GM18499 (cell line): ENCODE measurements at regions not wholly inside any gene's neighbourhood (a gene's known extent, or its start where the extent isn't known, plus 50 kb on each side); places are given as distances from the start of the nearest gene placed in this dataset.

Source experiments
- ATAC-seq: cut with Tn5 transposase; IDR thresholded peaks from one replicate; pipeline ENCODE4 v1.9.1; 2021; ENCODE audit warnings: moderate number of reproducible peaks; ENCODE audit not compliant: insufficient read depth, unreplicated experiment

DNA sequence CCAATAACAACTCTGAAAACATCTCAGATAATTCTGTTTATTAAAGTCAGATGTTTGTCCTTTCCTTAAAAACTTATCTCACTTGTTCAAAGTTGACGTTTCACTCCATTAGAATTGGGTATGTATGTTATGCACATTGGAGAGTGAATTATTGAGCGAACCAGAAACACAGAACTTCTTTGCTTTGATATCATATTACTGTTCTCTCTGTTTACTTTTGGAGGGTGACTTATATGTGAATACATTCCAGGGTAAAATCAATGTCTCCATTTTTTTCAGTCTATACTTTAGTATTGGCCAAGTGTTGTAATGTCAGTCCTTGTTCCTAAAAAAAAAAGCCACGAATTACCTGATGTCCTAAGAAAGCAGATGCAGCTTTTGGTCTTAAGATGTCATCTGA is 307.4 kb downstream of the CSNK1G3 start:
- no peak for ATAC-seq

DNA sequence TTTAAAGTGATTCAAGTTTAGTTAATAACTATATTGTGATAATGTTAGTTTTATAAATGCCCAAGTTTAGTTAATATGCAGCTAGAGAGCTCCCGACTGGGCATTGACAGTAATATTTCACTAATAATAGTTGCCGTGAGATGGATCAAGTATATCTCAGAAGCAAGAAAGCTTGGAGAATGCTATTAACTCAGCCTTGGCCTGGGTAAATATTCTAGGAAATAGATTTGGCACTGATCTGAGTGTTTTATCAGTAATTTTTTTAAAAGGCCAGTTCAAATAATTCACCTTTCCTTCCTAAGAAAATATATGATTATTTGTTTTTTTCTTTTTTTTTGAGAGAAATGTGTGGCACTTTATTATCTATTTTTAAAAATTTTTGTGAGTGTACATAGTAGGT is 305.3 kb downstream of the CSNK1G3 start:
- no peak for ATAC-seq

DNA sequence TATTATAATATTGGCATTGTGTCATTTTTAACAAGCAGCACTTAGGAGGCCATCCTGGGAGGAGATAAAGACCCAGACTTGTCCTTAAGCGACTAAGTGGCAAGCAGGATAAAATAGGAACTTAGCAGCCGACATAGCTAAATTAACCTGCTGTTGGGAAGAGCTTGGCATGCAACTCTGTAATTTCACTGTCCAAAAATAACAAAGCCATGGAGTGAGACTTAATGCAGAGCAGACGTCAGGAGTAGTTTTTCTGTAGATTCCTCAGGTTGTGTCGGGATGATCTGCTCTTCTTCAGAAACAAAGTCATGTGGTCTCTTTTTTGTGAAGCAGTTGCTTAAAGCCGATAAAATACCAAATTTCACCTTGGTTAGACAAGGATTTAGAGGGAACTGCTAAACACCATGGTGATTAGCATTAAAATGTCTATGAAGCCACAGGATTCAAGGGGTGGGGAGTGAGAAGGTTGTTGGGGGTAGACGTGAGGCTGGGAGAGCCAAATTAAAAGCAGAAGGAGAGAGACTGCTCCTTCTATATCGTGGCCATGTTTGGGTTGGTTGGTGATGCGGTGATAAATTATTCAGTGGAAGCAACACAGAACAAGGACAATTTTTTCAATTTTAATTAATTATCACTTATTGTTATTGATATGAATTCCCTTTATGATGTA is 303.0 kb downstream of the CSNK1G3 start:
- ATAC-seq, result no peak

DNA sequence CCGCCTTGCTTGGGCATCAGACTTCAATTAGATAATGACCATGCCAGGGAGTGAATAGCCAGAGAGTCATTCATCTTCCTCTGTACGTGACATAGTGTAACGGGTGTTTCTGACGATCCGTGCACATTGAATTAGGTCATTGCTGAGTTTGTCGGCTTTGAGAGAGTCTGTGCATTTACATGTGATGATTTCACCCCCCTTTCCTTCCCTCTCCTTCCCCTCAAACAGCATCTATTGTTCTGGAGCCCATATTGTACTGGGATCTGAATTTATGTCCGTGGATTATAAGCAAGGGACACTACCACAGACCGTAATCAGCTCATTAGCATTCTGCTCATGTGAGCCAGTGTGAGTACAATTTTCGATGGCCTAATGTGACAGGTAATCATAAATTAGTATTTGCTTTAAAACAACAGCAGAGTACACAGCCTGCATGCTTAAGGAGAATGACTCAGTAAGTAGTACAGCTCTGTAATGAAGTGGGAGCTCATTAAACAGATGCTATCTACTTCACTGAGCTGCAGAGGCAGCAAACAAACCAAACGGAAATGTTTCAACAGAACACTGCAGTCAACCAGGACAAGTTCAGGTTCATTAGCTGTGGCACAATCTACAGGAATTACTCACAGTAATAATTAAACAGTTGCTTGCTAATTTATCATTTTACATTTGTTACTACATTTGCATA is 302.1 kb downstream of the CSNK1G3 start:
- ATAC-seq, result no peak

DNA sequence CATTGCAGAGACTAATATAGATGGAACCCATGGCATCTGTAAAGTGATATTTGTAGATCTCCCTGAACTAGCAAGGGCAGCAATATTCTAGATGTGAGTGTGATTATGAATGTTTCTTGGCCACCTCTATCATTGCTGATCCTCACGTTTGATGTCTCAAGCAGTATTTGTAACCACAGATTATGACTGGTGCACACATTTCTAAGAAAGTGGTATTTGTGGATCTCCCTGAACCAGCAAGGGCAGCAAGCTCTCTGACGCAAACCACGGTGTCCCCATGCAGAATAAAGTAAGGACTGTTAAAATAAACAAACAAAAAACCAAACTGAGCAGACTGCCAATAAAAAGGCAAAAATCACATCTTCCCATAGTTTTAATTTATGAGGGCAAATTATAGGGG is 301.3 kb downstream of the CSNK1G3 start:
- no peak for ATAC-seq

DNA sequence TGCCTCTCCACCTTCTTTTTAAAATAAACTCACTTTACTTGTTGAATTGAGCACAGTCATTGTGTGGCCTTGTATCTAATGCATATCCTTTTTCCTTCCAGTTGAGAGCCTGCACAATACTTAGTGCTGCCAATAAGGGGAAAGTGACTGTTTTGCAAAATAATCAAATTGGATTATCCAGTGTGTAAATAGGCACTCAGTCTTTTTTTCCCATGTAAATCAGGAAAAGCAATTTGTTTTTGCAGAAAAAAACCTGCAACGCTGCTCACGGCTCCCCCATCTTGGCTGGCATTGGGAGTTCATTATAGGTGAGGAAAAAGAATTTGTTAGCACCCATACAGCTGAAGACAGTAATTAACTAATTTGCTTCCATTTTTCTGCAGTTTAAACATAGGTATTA is 299.9 kb downstream of the CSNK1G3 start:
- ATAC-seq, result no peak

DNA sequence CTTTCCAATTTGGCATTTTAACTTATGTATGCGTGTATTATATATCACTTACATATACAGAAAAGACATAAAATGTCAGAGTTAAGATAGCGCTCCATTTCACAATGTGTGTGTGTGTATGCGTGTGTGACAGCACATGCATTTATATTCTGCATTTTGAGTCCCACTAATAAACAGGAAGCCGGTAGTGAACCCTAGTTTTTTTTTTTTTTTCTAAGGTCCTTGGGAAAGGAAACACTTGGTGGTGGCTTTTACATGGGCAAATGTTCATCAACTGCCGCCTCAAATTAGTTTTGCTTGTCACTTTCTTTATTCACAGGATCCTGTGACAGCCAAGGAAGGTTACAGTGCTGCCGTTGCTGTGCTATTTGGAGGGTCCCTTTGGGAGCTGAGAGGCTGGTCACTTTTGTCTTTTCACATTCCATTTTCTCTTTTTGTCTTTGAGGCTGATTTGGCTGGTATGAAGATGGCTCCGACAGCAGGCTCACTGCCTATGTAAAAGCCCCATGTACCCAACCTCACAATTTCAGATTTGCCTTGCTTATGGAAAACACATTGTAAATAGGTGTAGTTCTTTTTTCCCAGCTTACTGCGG is 298.9 kb downstream of the CSNK1G3 start:
- no peak for ATAC-seq

DNA sequence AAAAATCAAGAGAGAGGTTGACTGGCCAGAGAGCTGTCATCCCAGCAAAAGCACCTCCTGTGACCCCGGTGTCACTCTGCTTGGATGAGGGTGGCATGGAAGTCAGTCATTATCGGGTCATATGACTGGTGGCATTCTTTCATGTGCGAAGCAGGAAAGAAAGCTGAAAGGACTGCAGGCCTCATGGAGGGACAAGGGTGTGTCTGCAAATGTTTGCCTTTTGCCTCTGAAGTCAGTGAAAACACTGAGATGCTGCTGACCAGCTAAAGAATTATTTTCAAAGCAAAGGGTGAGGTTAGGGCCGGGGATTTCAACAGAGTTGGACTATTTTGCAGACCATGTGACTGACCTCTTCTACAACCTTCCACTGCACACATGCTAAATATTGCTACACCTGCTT is 298.3 kb downstream of the CSNK1G3 start:
- ATAC-seq, result no peak

DNA sequence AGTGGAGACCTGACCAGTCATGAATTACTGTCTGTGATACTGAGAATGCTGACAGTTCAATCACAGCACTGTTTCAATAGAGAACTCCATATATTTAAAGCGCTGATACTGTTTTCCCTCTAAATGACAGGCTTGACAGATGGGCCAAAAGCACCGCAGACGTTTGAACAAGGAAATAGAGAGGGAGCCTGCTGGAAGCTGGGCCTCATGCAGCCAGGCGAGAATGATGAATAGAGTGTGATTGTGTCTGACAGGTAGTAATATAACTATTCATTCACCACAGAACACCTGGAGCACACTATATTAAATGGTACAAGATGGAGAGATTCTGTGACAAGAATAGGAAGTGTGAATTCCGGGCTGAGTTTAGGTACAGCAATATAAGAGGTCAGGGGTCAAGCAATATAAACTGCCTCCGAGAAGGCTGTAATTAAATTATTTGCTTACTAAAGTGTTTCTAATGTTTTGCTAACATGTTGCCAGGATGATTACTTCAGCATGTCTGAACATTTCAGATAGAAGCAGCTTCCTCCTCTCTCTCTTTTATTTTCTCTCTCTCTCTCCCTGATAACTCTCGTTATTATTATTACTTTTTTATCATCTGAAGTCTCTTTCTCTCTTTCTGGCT is 297.7 kb downstream of the CSNK1G3 start:
- ATAC-seq, result no peak

DNA sequence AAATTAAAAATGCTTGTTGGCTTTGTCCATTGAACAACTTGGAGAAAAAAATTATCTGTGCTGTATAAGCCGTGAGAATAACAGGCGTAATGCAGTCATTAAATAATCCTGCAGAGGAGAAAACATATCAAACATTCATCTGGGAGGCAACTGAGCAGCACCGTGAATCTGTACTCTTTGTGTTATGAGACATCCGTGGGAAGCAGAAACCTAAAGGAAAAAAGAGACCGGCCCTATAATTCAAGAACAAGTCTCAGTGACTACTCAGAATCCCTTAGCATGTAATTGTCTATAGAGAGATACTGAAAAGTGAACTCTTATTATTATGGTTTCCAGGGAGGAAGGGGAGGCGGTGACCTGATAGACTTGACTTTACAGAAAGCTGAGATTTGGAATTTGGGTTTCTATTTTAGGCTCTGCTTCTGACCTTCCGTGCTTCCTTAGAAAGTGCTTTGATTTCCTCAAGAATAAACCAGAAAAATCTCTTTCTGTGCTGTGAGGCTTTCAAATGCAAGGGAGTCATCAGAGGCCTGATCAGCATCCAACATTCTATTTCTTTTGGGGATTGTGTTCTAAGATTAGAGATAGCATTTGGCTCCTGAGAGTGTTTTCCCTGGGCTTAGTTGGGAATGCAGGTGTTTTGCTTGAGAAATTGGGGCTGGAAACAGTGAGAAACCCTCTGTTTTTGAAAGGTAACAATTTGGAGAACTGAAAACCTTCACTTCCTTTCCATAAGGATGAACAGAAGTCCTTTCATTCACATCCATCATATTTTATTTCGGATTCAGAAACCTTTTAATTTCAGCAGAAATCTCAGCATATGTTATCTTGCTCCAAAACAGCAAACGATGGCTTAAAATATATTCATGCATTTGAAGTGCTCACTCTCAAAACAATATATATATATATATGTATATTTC is 296.7 kb downstream of the CSNK1G3 start:
- no peak for ATAC-seq

DNA sequence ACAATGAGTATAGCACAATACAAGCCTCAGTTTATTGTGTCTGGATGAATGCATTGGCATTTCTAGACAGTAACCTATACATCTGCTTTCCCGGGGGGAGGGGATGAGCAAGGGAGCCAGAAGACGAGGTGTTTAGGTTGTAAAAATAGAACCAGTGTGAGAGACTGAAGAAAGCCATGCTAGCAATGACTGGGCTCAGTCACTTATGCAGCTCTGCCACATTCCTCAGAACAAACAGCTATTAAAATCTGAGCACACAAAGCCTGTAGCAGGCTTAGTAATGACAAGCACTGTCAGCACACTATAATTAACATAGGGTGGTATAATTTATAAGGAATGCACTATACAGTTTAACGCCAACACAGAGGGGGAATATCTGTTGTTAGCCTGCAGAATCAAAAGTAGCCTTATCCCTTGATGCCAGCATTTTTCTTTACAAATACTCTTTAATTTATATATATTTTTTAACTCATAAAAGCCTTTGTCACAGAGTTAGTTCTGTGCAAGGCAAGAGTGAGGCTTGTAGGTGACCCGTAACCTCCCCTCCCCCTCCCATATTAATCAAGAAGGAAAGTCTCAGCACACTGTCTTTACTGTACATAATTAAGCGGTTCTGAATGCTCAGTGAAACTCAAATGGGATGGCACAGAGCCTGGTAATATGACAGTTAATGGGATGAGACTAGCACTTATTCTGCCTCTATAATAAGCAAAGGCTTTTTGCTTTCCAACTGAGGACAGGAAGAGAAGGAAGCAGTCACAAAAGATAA is 295.4 kb downstream of the CSNK1G3 start:
- ATAC-seq, result no peak

DNA sequence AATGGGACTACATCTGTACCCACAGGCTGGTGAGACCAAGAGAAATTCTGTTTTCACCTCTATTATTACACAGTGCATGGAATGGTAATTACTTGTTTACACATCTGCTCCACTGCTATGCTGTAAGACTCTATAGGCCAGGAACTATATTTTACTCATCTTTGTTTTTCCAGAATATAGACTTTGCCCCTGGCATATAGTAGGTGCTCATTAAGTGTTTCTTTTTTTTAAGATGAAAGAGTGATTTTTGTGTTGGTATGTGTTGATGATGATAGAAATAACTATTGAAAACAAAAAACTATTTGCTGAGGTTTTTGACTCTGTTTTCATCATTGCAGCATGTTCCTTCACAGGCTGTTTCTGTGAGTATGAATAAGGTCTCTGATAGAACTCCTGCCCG is 294.7 kb downstream of the CSNK1G3 start:
- no peak for ATAC-seq

DNA sequence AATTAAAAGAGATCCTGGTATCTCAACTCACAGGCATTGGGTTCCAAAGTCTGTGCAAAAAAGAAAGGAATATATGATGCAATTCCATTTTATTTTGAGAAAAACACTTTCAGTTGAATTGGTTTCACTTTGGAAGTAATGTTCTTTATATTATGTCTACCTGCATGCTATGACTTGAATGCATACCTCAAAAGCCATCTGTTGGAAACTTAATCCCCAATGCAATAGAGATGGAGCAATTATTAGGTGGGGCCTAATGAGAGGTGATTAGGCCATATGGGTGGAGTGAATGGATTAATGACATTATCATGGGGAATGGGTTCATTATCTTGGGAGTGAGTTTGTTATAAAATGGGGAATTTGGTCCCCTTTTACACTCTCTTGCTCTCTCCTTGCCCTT is 293.3 kb downstream of the CSNK1G3 start:
- ATAC-seq, result no peak

DNA sequence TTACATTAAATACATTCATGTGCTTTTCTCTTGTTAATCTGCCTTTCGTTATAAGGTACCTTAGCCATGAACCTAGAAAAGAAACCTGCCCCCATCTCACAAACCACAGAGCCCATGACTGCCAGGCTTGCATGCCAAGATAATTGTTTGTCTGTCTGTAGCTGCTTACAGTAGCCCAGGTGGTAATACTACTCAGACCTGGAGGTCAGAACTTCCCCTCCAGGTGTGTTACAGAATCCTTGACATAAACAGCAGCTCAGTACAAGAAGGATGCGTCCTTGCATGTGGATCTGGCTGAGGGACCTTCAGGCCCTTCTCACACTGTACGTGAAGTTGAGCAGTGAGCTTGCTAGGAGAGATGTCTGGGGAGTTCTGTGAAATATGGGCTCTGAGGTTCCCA is 291.4 kb downstream of the CSNK1G3 start:
- ATAC-seq, result no peak

DNA sequence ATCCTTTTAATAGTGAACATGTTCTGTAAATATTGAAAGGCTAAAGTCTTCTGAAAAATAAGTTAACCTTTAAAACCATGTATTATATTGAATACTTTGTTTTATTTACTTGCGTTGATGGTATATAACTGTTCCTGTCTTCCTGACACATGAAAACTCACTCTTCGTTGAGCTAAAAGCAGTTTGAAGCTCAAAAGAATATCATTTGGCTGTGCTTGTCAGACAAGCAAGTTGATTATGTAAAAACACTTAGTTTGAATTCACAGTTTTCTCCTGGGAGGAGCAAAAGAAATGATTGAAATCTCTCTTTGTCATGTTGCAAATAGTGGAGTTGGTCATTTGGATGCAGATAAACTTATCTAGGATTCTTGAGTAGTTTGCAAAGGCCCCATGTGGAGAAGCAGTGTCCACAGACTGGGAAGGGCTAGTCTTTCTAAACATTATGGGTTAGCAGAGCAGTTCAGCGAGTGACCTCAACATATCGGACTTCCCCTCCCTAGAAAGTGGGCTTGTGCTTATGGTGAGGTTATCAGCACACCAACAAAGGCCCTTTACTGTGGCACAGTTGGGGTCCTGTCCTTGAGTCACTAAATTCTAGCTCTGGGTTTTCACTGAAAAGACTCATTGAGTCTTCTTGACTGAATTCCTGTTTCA is 290.4 kb downstream of the CSNK1G3 start:
- ATAC-seq, result no peak

DNA sequence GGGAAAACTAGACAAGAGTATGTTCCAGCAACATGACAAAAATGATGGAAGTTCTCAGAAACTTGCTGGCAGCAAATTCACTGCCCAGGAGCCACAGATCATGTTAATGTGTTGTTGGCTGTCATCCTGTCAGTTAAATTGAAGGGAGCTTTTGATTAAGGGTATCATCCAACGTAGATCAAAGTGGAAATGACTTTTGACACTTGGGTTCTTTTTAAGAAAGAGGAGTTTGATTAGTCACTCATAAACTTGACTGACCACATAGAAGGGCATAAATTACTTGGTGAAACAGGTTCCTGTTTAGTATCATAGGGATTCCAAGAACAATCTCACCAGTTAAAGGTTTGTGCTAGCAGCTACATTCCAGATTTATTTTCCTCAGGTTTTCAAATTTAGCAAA is 288.7 kb downstream of the CSNK1G3 start:
- no peak for ATAC-seq

DNA sequence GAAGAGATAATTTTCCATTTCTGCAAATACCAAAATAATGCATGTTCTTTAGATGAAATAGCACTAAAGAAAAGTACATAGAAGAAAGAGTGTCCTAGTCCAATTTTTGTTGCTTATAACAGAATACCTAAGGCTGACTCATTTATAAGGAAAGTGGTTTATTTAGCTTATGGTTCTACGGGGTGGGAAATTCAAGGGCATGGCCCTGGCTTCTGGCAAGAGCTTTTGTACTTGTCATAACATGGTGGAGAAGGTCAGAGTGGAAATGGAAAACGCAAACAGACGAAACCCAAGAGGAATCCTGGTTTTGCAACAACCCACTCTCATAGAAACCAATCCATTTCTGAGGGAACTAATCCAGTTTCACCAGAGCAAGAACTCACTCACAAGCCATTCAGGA is 283.7 kb downstream of the CSNK1G3 start:
- no peak for ATAC-seq

DNA sequence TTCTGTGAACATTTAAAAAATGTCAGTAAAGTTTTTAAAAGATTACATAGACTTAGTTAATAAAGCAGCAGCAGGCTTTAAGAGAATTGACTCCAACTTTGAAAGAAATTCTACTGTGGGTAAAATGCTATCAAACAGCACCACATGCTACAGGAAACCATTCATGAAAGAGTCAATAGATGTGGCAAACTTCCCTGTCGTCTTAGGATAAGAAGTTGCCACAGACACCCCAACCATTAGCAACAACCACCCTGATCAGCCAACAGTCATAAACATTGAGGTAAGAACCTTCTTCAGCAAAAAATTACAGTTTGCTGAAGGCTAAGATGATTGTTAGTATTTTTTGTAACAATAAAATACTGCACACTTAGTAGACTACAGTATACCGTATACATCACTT is 278.2 kb downstream of the CSNK1G3 start:
- no peak for ATAC-seq

DNA sequence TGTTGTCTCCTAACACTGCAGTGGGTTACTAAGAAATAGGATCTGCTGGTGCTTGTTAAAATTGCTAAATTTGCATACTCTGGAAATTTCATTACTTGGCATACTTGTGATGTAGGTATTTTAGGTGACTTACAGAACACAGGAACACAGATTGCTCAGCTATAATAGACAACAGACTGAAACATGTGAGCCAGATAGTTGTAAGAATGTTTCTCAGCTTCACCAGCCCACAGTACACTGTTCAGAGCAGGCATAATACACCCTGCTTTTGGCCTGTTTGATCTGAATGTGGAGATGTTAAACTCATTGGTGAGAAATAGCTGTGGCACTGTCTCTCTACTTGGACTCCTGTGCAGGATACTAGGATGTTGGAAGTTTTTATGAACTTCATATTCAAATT is 275.7 kb downstream of the CSNK1G3 start:
- no peak for ATAC-seq
